RWPE1 (cell line): ENCODE measurements at regions not wholly inside any gene's neighbourhood (a gene's known extent, or its start where the extent isn't known, plus 50 kb on each side); places are given as distances from the start of the nearest gene placed in this dataset.
"Not testable (repeated sequence)": the region's sequence is repeated elsewhere in the genome, so short reads cannot be mapped to it uniquely, and the experiment has no call there.

Experiments
- CTCF ChIA-PET: fragments of 350-600 bp; sonication (Branson Sonifier 250); formaldehyde crosslinking; extraction: SDS; loops from one replicate; lab custom pipeline; 2021; lab: Yijun Ruan, JAX
- POLR2A ChIA-PET: fragments of 400-600 bp; formaldehyde crosslinking; extraction: SDS; loops from one replicate; lab custom pipeline; 2020; ENCODE audit warnings: antibody characterized with exemption; ENCODE audit not compliant: low non-redundant PET; lab: Yijun Ruan, JAX
- DNase-seq: peaks from one replicate; pipeline ENCODE4 v3.0.0; 2012; ENCODE audit warnings: low spot score
- H3K27ac ChIP-seq: fragments of 450-650 bp; 2 replicates; pipeline ENCODE4 v1.5.1; 2017
- CTCF ChIP-seq: fragments of 450-650 bp; conservative IDR thresholded peaks from 2 replicates; pipeline ENCODE4 v1.5.1; 2017; ENCODE audit warnings: low read depth, mild to moderate bottlenecking

GRCh38 chr4:79563219-79563618 lies 155.2 kb upstream of the GK2 start:
- DNase-seq = no peak
- TF ChIP-seq CTCF = no peak
- no peak overlapping the region for H3K27ac ChIP-seq
- ChIA-PET POLR2A (no interaction called here), CTCF (no interaction called here)

GRCh38 chr4:79561751-79562150 lies 153.7 kb upstream of the GK2 start:
- ChIA-PET CTCF (no interaction called here), POLR2A (no interaction called here)
- no peak for TF ChIP-seq CTCF

GRCh38 chr4:79559398-79559797 lies 151.4 kb upstream of the GK2 start:
- DNase-seq, POLR2A ChIA-PET, H3K27ac ChIP-seq: not testable (repeated sequence)
- CTCF ChIA-PET = interaction anchor here (0.6 kb wide), 1 partner anchor 260 kb away, joined by 3 read pairs; no protein-coding TSS in a partner anchor

More at GRCh38 chr4:79561751-79562150, 153.7 kb upstream of the GK2 start:
- DNase-seq = no peak
- no peak overlapping the region for H3K27ac ChIP-seq

- CTCF ChIA-PET = interaction anchor here (0.7 kb wide), 1 partner anchor 297 kb away, joined by 3 read pairs; no protein-coding TSS in a partner anchor
Observed at GRCh38 chr4:79552311-79552710, 144.3 kb upstream of the GK2 start.

GRCh38 chr4:79551555-79551954 lies 143.5 kb upstream of the GK2 start:
- no peak overlapping the region for H3K27ac ChIP-seq
- POLR2A ChIA-PET = no interaction called here

More at GRCh38 chr4:79552311-79552710, 144.3 kb upstream of the GK2 start:
- POLR2A ChIA-PET = no interaction called here
- no peak overlapping the region for H3K27ac ChIP-seq
- TF ChIP-seq CTCF = no peak
- no peak for DNase-seq

GRCh38 chr4:79547851-79548250 lies 139.8 kb upstream of the GK2 start:
- no peak overlapping the region for H3K27ac ChIP-seq
- DNase-seq = no peak
- ChIA-PET CTCF (no interaction called here), POLR2A (no interaction called here)
- no peak for TF ChIP-seq CTCF

More at GRCh38 chr4:79551555-79551954, 143.5 kb upstream of the GK2 start:
- CTCF ChIA-PET = no interaction called here
- DNase-seq = no peak
- no peak for TF ChIP-seq CTCF

GRCh38 chr4:79545292-79545691 lies 137.3 kb upstream of the GK2 start:
- CTCF ChIA-PET = interaction anchor here (0.7 kb wide), 1 partner anchor 16 kb away, joined by 3 read pairs; no protein-coding TSS in a partner anchor

GRCh38 chr4:79540143-79540542 lies 132.1 kb upstream of the GK2 start:
- no peak overlapping the region for H3K27ac ChIP-seq
- CTCF ChIA-PET = interaction anchor here (0.6 kb wide), 1 partner anchor 292 kb away, joined by 4 read pairs; no protein-coding TSS in a partner anchor
- no peak for TF ChIP-seq CTCF
- POLR2A ChIA-PET = no interaction called here
- no peak for DNase-seq

More at GRCh38 chr4:79545292-79545691, 137.3 kb upstream of the GK2 start:
- H3K27ac ChIP-seq, DNase-seq, POLR2A ChIA-PET: not testable (repeated sequence)
